Activated CD4-positive, CD25-positive, alpha-beta regulatory T cell treated with anti-CD3 and anti-CD28 coated beads, Interleukin-2, amount 50 U/mL, for 24 hours (primary cell): ENCODE measurements at regions not wholly inside any gene's neighbourhood (a gene's known extent, or its start where the extent isn't known, plus 50 kb on each side); places are given as distances from the start of the nearest gene placed in this dataset.

Experiments
- ATAC-seq, 2 donors: fragments of 150-1000 bp; cut with Tn5 transposase; one replicate each; pipeline ENCODE4 v1.10.0; 2021; ENCODE audit warnings: mild to moderate bottlenecking in 1 of 2, moderate library complexity in 1 of 2

GRCh38 chr3:21801631-21802030 lies 50.6 kb upstream of the ZNF385D start:
- ATAC-seq: no peak

GRCh38 chr3:21803604-21804003 lies 52.6 kb upstream of the ZNF385D start:
- ATAC-seq: no peak

- ATAC-seq: no peak
Observed at GRCh38 chr3:21804330-21804729, 53.3 kb upstream of the ZNF385D start.

GRCh38 chr3:21806733-21807132 lies 55.7 kb upstream of the ZNF385D start:
- no peak for ATAC-seq

- no peak for ATAC-seq
Observed at GRCh38 chr3:21825684-21826083, 74.7 kb upstream of the ZNF385D start.

- ATAC-seq: no peak
Observed at GRCh38 chr3:21826416-21826815, 75.4 kb upstream of the ZNF385D start.

- no peak for ATAC-seq
Observed at GRCh38 chr3:21830541-21830940, 79.5 kb upstream of the ZNF385D start.

GRCh38 chr3:21835264-21835663 lies 84.3 kb upstream of the ZNF385D start:
- ATAC-seq: no peak

GRCh38 chr3:21836227-21836626 lies 85.2 kb upstream of the ZNF385D start:
- no peak for ATAC-seq

- no peak for ATAC-seq
Observed at GRCh38 chr3:21839176-21839575, 88.2 kb upstream of the ZNF385D start.

- no peak for ATAC-seq
Observed at GRCh38 chr3:21839592-21839991, 88.6 kb upstream of the ZNF385D start.

GRCh38 chr3:21847005-21847404 lies 96.0 kb upstream of the ZNF385D start:
- ATAC-seq: no peak

- ATAC-seq: no peak
Observed at GRCh38 chr3:21859124-21860081, 108.4 kb upstream of the ZNF385D start.

GRCh38 chr3:21860082-21860475 lies 109.1 kb upstream of the ZNF385D start:
- ATAC-seq: no peak

GRCh38 chr3:21860657-21861056 lies 109.6 kb upstream of the ZNF385D start:
- no peak for ATAC-seq

- ATAC-seq: no peak
Observed at GRCh38 chr3:21876782-21877181, 125.8 kb upstream of the ZNF385D start.

GRCh38 chr3:21877214-21877754 lies 126.3 kb upstream of the ZNF385D start:
- no peak for ATAC-seq

- ATAC-seq: no peak
Observed at GRCh38 chr3:21879184-21879886, 128.3 kb upstream of the ZNF385D start.

- ATAC-seq: no peak
Observed at GRCh38 chr3:21888656-21889055, 137.6 kb upstream of the ZNF385D start.

- no peak for ATAC-seq
Observed at GRCh38 chr3:21889166-21889565, 138.2 kb upstream of the ZNF385D start.

GRCh38 chr3:21892104-21892503 lies 141.1 kb upstream of the ZNF385D start:
- no peak for ATAC-seq

GRCh38 chr3:21893242-21893641 lies 142.2 kb upstream of the ZNF385D start:
- no peak for ATAC-seq

- ATAC-seq: no peak
Observed at GRCh38 chr3:21894459-21895340, 143.7 kb upstream of the ZNF385D start.
